ENCODE measurements at regions not wholly inside any gene's neighbourhood (a gene's known extent, or its start where the extent isn't known, plus 50 kb on each side); places are given as distances from the start of the nearest gene placed in this dataset.

GRCh38 chr5:165104611-165105010, 1599.2 kb downstream of the MAT2B start:
- Histone ChIP-seq H2BK12ac (ENCODE audit: low read length) (no peak overlapping the region), H3K4me2 (ENCODE audit: low read length) (no peak overlapping the region), H2AK5ac (ENCODE audit: low read length) (no peak overlapping the region), H2BK120ac (ENCODE audit: insufficient read depth, low read length, poor library complexity) (no peak overlapping the region), H3K27ac (ENCODE audit: low read depth, low read length) (no peak overlapping the region), H3K23ac (ENCODE audit: low read length) (no peak overlapping the region), H3K9ac (ENCODE audit: low read length) (no peak overlapping the region), H3K9me3 (ENCODE audit: insufficient read depth, low read depth, low read length) (no peaks in the 10 kb centered on the region), H3K14ac (ENCODE audit: low read length) (no peak overlapping the region), H3K79me2 (ENCODE audit: control insufficient read depth, insufficient read depth, low read length, poor library complexity) (no peaks in the 10 kb centered on the region), H3K36me3 (ENCODE audit: control insufficient read depth in 1 of 2, insufficient read depth in 2 of 2, low read length in 2 of 2) (no peaks in the 10 kb centered on the region), H2BK5ac (ENCODE audit: low read depth, low read length, poor library complexity) (no peak overlapping the region), H3K18ac (ENCODE audit: low read length) (no peak overlapping the region), H4K8ac (ENCODE audit: low read depth, low read length) (no peak overlapping the region), H3K4ac (ENCODE audit: low read depth, low read length) (no peak overlapping the region), H4K91ac (ENCODE audit: low read depth, low read length) (no peak overlapping the region), H3K4me3 (ENCODE audit: low read depth, low read length) (no peak overlapping the region), H2AFZ (ENCODE audit: insufficient read depth, low read length, poor library complexity) (no peak overlapping the region), H4K12ac (ENCODE audit: low read depth, low read length) (no peak overlapping the region), H3K27me3 (ENCODE audit: insufficient read depth, low read length) (no peaks in the 10 kb centered on the region), H3K79me1 (ENCODE audit: low read length) (no peaks in the 10 kb centered on the region), H3K4me1 (ENCODE audit: control insufficient read depth in 1 of 2, insufficient read depth in 2 of 2, low read length in 2 of 2) (no peaks in the 10 kb centered on the region)
- WGBS (ENCODE audit: extremely low coverage, insufficient coverage, insufficient read length): no CpG with 5 or more reads among the region's 4 CpGs
- DNase-seq: no peak

- Histone ChIP-seq H3K23ac (ENCODE audit: low read length) (no peak overlapping the region), H3K9ac (ENCODE audit: low read length) (no peak overlapping the region)
- no CpG with 5 or more reads among the region's 3 CpGs for WGBS (ENCODE audit: extremely low coverage, insufficient coverage, insufficient read length)
These were observed 1603.4 kb downstream of the MAT2B start for GRCh38 chr5:165108809-165109208.

GRCh38 chr5:165119175-165119574, 1613.8 kb downstream of the MAT2B start:
- H2AK5ac ChIP-seq (ENCODE audit: low read length): no peak overlapping the region
- no peak overlapping the region for H3K14ac ChIP-seq (ENCODE audit: low read length)
- DNase-seq: no peak
- no peak overlapping the region for H4K91ac ChIP-seq (ENCODE audit: low read depth, low read length)
- H3K27ac ChIP-seq (ENCODE audit: low read depth, low read length): no peak overlapping the region
- H3K36me3 ChIP-seq (ENCODE audit: control insufficient read depth in 1 of 2, insufficient read depth in 2 of 2, low read length in 2 of 2): no peaks in the 10 kb centered on the region
- H3K27me3 ChIP-seq (ENCODE audit: insufficient read depth, low read length): no peaks in the 10 kb centered on the region
- H4K8ac ChIP-seq (ENCODE audit: low read depth, low read length): no peak overlapping the region
- no peak overlapping the region for H2BK12ac ChIP-seq (ENCODE audit: low read length)
- H3K4ac ChIP-seq (ENCODE audit: low read depth, low read length): no peak overlapping the region
- H3K79me2 ChIP-seq (ENCODE audit: control insufficient read depth, insufficient read depth, low read length, poor library complexity): no peaks in the 10 kb centered on the region
- no peak overlapping the region for H3K9ac ChIP-seq (ENCODE audit: low read length)
- no peaks in the 10 kb centered on the region for H3K4me1 ChIP-seq (ENCODE audit: control insufficient read depth in 1 of 2, insufficient read depth in 2 of 2, low read length in 2 of 2)
- WGBS (ENCODE audit: extremely low coverage, insufficient coverage, insufficient read length): no CpG with 5 or more reads among the region's 2 CpGs
- no peak overlapping the region for H3K23ac ChIP-seq (ENCODE audit: low read length)
- H3K79me1 ChIP-seq (ENCODE audit: low read length): no peaks in the 10 kb centered on the region
- no peak overlapping the region for H2BK120ac ChIP-seq (ENCODE audit: insufficient read depth, low read length, poor library complexity)
- no peak overlapping the region for H2AFZ ChIP-seq (ENCODE audit: insufficient read depth, low read length, poor library complexity)
- H3K4me3 ChIP-seq (ENCODE audit: low read depth, low read length): no peak overlapping the region
- H4K12ac ChIP-seq (ENCODE audit: low read depth, low read length): no peak overlapping the region
- no peak overlapping the region for H3K18ac ChIP-seq (ENCODE audit: low read length)
- H3K4me2 ChIP-seq (ENCODE audit: low read length): no peak overlapping the region
- no peaks in the 10 kb centered on the region for H3K9me3 ChIP-seq (ENCODE audit: insufficient read depth, low read depth, low read length)
- no peak overlapping the region for H2BK5ac ChIP-seq (ENCODE audit: low read depth, low read length, poor library complexity)

More at GRCh38 chr5:165108809-165109208, 1603.4 kb downstream of the MAT2B start:
- Histone ChIP-seq H3K4me1 (ENCODE audit: control insufficient read depth in 1 of 2, insufficient read depth in 2 of 2, low read length in 2 of 2) (no peaks in the 10 kb centered on the region), H3K4ac (ENCODE audit: low read depth, low read length) (no peak overlapping the region), H4K91ac (ENCODE audit: low read depth, low read length) (no peak overlapping the region), H3K4me2 (ENCODE audit: low read length) (no peak overlapping the region), H3K18ac (ENCODE audit: low read length) (no peak overlapping the region), H3K27me3 (ENCODE audit: insufficient read depth, low read length) (no peaks in the 10 kb centered on the region), H2AK5ac (ENCODE audit: low read length) (no peak overlapping the region), H3K14ac (ENCODE audit: low read length) (no peak overlapping the region), H2AFZ (ENCODE audit: insufficient read depth, low read length, poor library complexity) (no peak overlapping the region), H3K9me3 (ENCODE audit: insufficient read depth, low read depth, low read length) (no peaks in the 10 kb centered on the region), H4K8ac (ENCODE audit: low read depth, low read length) (no peak overlapping the region), H3K4me3 (ENCODE audit: low read depth, low read length) (no peak overlapping the region), H4K12ac (ENCODE audit: low read depth, low read length) (no peak overlapping the region), H3K27ac (ENCODE audit: low read depth, low read length) (no peak overlapping the region), H2BK120ac (ENCODE audit: insufficient read depth, low read length, poor library complexity) (no peak overlapping the region), H3K36me3 (ENCODE audit: control insufficient read depth in 1 of 2, insufficient read depth in 2 of 2, low read length in 2 of 2) (no peaks in the 10 kb centered on the region), H3K79me1 (ENCODE audit: low read length) (no peaks in the 10 kb centered on the region), H3K79me2 (ENCODE audit: control insufficient read depth, insufficient read depth, low read length, poor library complexity) (no peaks in the 10 kb centered on the region), H2BK12ac (ENCODE audit: low read length) (no peak overlapping the region), H2BK5ac (ENCODE audit: low read depth, low read length, poor library complexity) (no peak overlapping the region)
- no peak for DNase-seq

GRCh38 chr5:165126598-165126997, 1621.2 kb downstream of the MAT2B start:
- Histone ChIP-seq H2AK5ac (ENCODE audit: low read length) (no peak overlapping the region), H3K27me3 (ENCODE audit: insufficient read depth, low read length) (no peaks in the 10 kb centered on the region), H2AFZ (ENCODE audit: insufficient read depth, low read length, poor library complexity) (no peak overlapping the region), H3K9me3 (ENCODE audit: insufficient read depth, low read depth, low read length) (no peaks in the 10 kb centered on the region), H3K27ac (ENCODE audit: low read depth, low read length) (no peak overlapping the region), H2BK120ac (ENCODE audit: insufficient read depth, low read length, poor library complexity) (no peak overlapping the region), H2BK12ac (ENCODE audit: low read length) (no peak overlapping the region), H3K4me3 (ENCODE audit: low read depth, low read length) (no peak overlapping the region), H4K8ac (ENCODE audit: low read depth, low read length) (no peak overlapping the region), H3K79me1 (ENCODE audit: low read length) (no peaks in the 10 kb centered on the region), H3K79me2 (ENCODE audit: control insufficient read depth, insufficient read depth, low read length, poor library complexity) (no peaks in the 10 kb centered on the region), H4K12ac (ENCODE audit: low read depth, low read length) (no peak overlapping the region), H3K18ac (ENCODE audit: low read length) (no peak overlapping the region), H4K91ac (ENCODE audit: low read depth, low read length) (no peak overlapping the region), H3K9ac (ENCODE audit: low read length) (no peak overlapping the region), H3K36me3 (ENCODE audit: control insufficient read depth in 1 of 2, insufficient read depth in 2 of 2, low read length in 2 of 2) (no peaks in the 10 kb centered on the region), H3K4me1 (ENCODE audit: control insufficient read depth in 1 of 2, insufficient read depth in 2 of 2, low read length in 2 of 2) (no peaks in the 10 kb centered on the region), H3K4ac (ENCODE audit: low read depth, low read length) (no peak overlapping the region), H2BK5ac (ENCODE audit: low read depth, low read length, poor library complexity) (no peak overlapping the region), H3K23ac (ENCODE audit: low read length) (no peak overlapping the region), H3K4me2 (ENCODE audit: low read length) (no peak overlapping the region), H3K14ac (ENCODE audit: low read length) (no peak overlapping the region)
- no peak for DNase-seq
- WGBS (ENCODE audit: extremely low coverage, insufficient coverage, insufficient read length): no CpG with 5 or more reads among the region's 3 CpGs

Measured in trophoblast cell (in vitro differentiated cells and primary cell).